ENCODE measurements at regions not wholly inside any gene's neighbourhood (a gene's known extent, or its start where the extent isn't known, plus 50 kb on each side); places are given as distances from the start of the nearest gene placed in this dataset.
A peak's percentile ranks its signal among the peaks of the same experiment; 100 is the strongest.

- DNase-seq (ENCODE audit: low spot score), result no peak
- 84% methylated on average over 3 of the region's 3 CpGs for WGBS
- no peak for TF ChIP-seq SP1 (IDR thresholded peaks at IDR 0.05)
- no peak for TF ChIP-seq JUND (IDR thresholded peaks at IDR 0.05)
- no peak for TF ChIP-seq REST (IDR thresholded peaks at IDR 0.05)
- TF ChIP-seq RAD21 (IDR thresholded peaks at IDR 0.05), result no peak
- no peak for TF ChIP-seq CTCF (IDR thresholded peaks at IDR 0.05; ENCODE audit: low read depth, low read length, missing input control)
- no peak for TF ChIP-seq FOXA1 (IDR thresholded peaks at IDR 0.05)
- no peak for TF ChIP-seq NR2F2 (IDR thresholded peaks at IDR 0.05)
- TF ChIP-seq RXRA (IDR thresholded peaks at IDR 0.05), result no peak
- TF ChIP-seq YY1 (IDR thresholded peaks at IDR 0.05), result no peak
- Histone ChIP-seq H3K4me3 (ENCODE audit: low read depth in 1 of 3, low read length in 3 of 3) (no peak overlapping the region), H3K9ac (ENCODE audit: low read depth in 1 of 2, low read length in 2 of 2) (no peak overlapping the region), H3K27me3 (ENCODE audit: control insufficient read depth in 4 of 4, insufficient read depth in 4 of 4, low read length in 3 of 4) (no peaks in the 10 kb centered on the region), H3K4me1 (ENCODE audit: control insufficient read depth in 4 of 4, insufficient read depth in 4 of 4, low read length in 3 of 4) (no peaks in the 10 kb centered on the region), H3K9me3 (ENCODE audit: control insufficient read depth in 4 of 4, low read length in 3 of 4) (no peaks in the 10 kb centered on the region), H3K36me3 (ENCODE audit: control insufficient read depth in 4 of 4, insufficient read depth in 3 of 4, low read depth in 1 of 4, low read length in 3 of 4) (no peaks in the 10 kb centered on the region), H3K27ac (ENCODE audit: low read depth in 1 of 2, low read length in 2 of 2) (no peak overlapping the region)
Observed at GRCh38 chr4:24287096-24287495, 297.3 kb downstream of the DHX15 start.

GRCh38 chr4:24285759-24286158 is 298.6 kb downstream of the DHX15 start:
- no peak for TF ChIP-seq JUND (IDR thresholded peaks at IDR 0.05)
- Histone ChIP-seq H3K27ac (ENCODE audit: low read depth in 1 of 2, low read length in 2 of 2) (no peak overlapping the region), H3K9ac (ENCODE audit: low read depth in 1 of 2, low read length in 2 of 2) (no peak overlapping the region), H3K36me3 (ENCODE audit: control insufficient read depth in 4 of 4, insufficient read depth in 3 of 4, low read depth in 1 of 4, low read length in 3 of 4) (no peaks in the 10 kb centered on the region), H3K27me3 (ENCODE audit: control insufficient read depth in 4 of 4, insufficient read depth in 4 of 4, low read length in 3 of 4) (no peaks in the 10 kb centered on the region), H3K9me3 (ENCODE audit: control insufficient read depth in 4 of 4, low read length in 3 of 4) (no peaks in the 10 kb centered on the region), H3K4me3 (ENCODE audit: low read depth in 1 of 3, low read length in 3 of 3) (no peak overlapping the region), H3K4me1 (ENCODE audit: control insufficient read depth in 4 of 4, insufficient read depth in 4 of 4, low read length in 3 of 4) (peaks cover 0 to 2% (median 0%) of the 10 kb centered on the region in 4 donors)
- WGBS, result 91% methylated on average over 4 of the region's 4 CpGs
- DNase-seq (ENCODE audit: low spot score), result no peak

- H3K36me3 ChIP-seq (ENCODE audit: control insufficient read depth in 4 of 4, insufficient read depth in 3 of 4, low read depth in 1 of 4, low read length in 3 of 4), result no peaks in the 10 kb centered on the region
- H3K4me1 ChIP-seq (ENCODE audit: control insufficient read depth in 4 of 4, insufficient read depth in 4 of 4, low read length in 3 of 4), result peaks cover 0 to 22% (median 15%) of the 10 kb centered on the region in 4 donors
- no peaks in the 10 kb centered on the region for H3K27me3 ChIP-seq (ENCODE audit: control insufficient read depth in 4 of 4, insufficient read depth in 4 of 4, low read length in 3 of 4)
- no peak overlapping the region for H3K9ac ChIP-seq (ENCODE audit: low read depth in 1 of 2, low read length in 2 of 2)
- no peak for DNase-seq (ENCODE audit: low spot score)
- no peaks in the 10 kb centered on the region for H3K9me3 ChIP-seq (ENCODE audit: control insufficient read depth in 4 of 4, low read length in 3 of 4)
- H3K4me3 ChIP-seq (ENCODE audit: low read depth in 1 of 3, low read length in 3 of 3), result no peak overlapping the region
- peak in 1 of 2 donors; percentile 4 for TF ChIP-seq RAD21 (IDR thresholded peaks at IDR 0.05)
- TF ChIP-seq EGR1 (IDR thresholded peaks at IDR 0.05; ENCODE audit: low read depth in 2 of 2), result no peak
- H3K27ac ChIP-seq (ENCODE audit: low read depth in 1 of 2, low read length in 2 of 2), result no peak overlapping the region
- WGBS, result 92% methylated on average over 5 of the region's 5 CpGs
Observed at GRCh38 chr4:24282446-24282845, 301.9 kb downstream of the DHX15 start.
